ACHN (cell line): ENCODE measurements at regions not wholly inside any gene's neighbourhood (a gene's known extent, or its start where the extent isn't known, plus 50 kb on each side); places are given as distances from the start of the nearest gene placed in this dataset.

Source experiments
- DNase-seq: peaks from one replicate; pipeline ENCODE4 v3.0.0-alpha.2; 2015
- in situ Hi-C: cut with HindIII; loops from 2 replicates; pipeline ENCODE4 v1.10.0; 2017; ENCODE audit warnings: low sequenced_read_pairs, low pct_ligation_motif_present, low pct_unique_long_range_greater_than_20kb

GRCh38 chr4:54359919-54360650, 131.0 kb downstream of the PDGFRA start:
- in situ Hi-C loops, result no loop called here
- no peak for DNase-seq

GRCh38 chr4:54363037-54363436, 133.9 kb downstream of the PDGFRA start:
- in situ Hi-C loops, result no loop called here
- no peak for DNase-seq

GRCh38 chr4:54365691-54366090, 136.6 kb downstream of the PDGFRA start:
- no peak for DNase-seq
- in situ Hi-C loops, result no loop called here

- in situ Hi-C loops, result no loop called here
- no peak for DNase-seq
These were observed 138.0 kb downstream of the PDGFRA start for GRCh38 chr4:54367059-54367458.

GRCh38 chr4:54368281-54369265, 139.5 kb downstream of the PDGFRA start:
- in situ Hi-C loops, result no loop called here

GRCh38 chr4:54371173-54371572, 142.1 kb downstream of the PDGFRA start:
- no peak for DNase-seq
- in situ Hi-C loops, result no loop called here

More at GRCh38 chr4:54368281-54369265, 139.5 kb downstream of the PDGFRA start:
- DNase-seq, result no peak

- in situ Hi-C loops, result no loop called here
- no peak for DNase-seq
These were observed 143.9 kb downstream of the PDGFRA start for GRCh38 chr4:54372951-54373350.

GRCh38 chr4:54373718-54374210, 144.7 kb downstream of the PDGFRA start:
- in situ Hi-C loops, result no loop called here
- no peak for DNase-seq

GRCh38 chr4:54378461-54378860, 149.4 kb downstream of the PDGFRA start:
- DNase-seq, result no peak
- in situ Hi-C loops, result no loop called here

- in situ Hi-C loops, result no loop called here
- no peak for DNase-seq
These were observed 155.1 kb downstream of the PDGFRA start for GRCh38 chr4:54384152-54384551.

GRCh38 chr4:54384563-54384962, 155.5 kb downstream of the PDGFRA start:
- peak; percentile 33 for DNase-seq
- in situ Hi-C loops, result no loop called here

- no peak for DNase-seq
- in situ Hi-C loops, result no loop called here
These were observed 157.1 kb downstream of the PDGFRA start for GRCh38 chr4:54386042-54386669.

GRCh38 chr4:54386693-54387092, 157.6 kb downstream of the PDGFRA start:
- DNase-seq, result no peak

GRCh38 chr4:54390670-54391069, 161.6 kb downstream of the PDGFRA start:
- in situ Hi-C loops, result no loop called here
- DNase-seq, result no peak

More at GRCh38 chr4:54386693-54387092, 157.6 kb downstream of the PDGFRA start:
- in situ Hi-C loops, result no loop called here

GRCh38 chr4:54391104-54391503, 162.0 kb downstream of the PDGFRA start:
- in situ Hi-C loops, result no loop called here

GRCh38 chr4:54392479-54392878, 163.4 kb downstream of the PDGFRA start:
- in situ Hi-C loops, result no loop called here

More at GRCh38 chr4:54391104-54391503, 162.0 kb downstream of the PDGFRA start:
- no peak for DNase-seq

GRCh38 chr4:54393243-54393642, 164.2 kb downstream of the PDGFRA start:
- no peak for DNase-seq
- in situ Hi-C loops, result no loop called here

More at GRCh38 chr4:54392479-54392878, 163.4 kb downstream of the PDGFRA start:
- DNase-seq, result no peak

GRCh38 chr4:54395013-54395527, 166.0 kb downstream of the PDGFRA start:
- DNase-seq, result no peak
- in situ Hi-C loops, result no loop called here

- DNase-seq, result no peak
- in situ Hi-C loops, result no loop called here
These were observed 171.1 kb downstream of the PDGFRA start for GRCh38 chr4:54400188-54400587.
